Forelimb muscle (tissue), 1 donor: ENCODE measurements at regions not wholly inside any gene's neighbourhood (a gene's known extent, or its start where the extent isn't known, plus 50 kb on each side); places are given as distances from the start of the nearest gene placed in this dataset.

ENCODE experiments used
- DNase-seq: peaks from one replicate; pipeline ENCODE4 v3.0.0-alpha.2; 2013; ENCODE audit warnings: low read depth

DNA sequence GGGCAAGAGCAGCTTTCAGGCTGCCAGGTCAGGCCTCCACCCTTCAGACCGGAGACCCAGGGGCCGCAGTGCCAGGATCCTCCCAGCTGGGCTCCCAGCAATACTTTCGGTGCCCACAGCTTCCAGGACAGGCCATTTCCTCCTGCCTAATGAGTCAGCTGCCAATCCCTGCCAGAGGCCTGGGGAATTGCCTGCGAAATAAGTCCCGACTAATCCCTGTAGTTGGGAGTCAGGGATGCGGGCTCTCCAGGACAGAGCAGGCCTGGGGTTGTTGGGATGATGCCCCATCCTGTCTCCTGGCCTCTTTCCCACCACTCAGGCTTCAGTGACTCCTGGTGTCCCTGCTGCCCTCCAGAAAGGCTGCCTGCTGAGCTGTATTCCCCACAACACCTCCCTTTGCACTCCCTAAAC lies 143.5 kb upstream of the UNC5B start:
- DNase-seq: no peak

- no peak for DNase-seq
Measured at GRCh38 chr10:71069909-71070666, 142.3 kb upstream of the UNC5B start.

DNA sequence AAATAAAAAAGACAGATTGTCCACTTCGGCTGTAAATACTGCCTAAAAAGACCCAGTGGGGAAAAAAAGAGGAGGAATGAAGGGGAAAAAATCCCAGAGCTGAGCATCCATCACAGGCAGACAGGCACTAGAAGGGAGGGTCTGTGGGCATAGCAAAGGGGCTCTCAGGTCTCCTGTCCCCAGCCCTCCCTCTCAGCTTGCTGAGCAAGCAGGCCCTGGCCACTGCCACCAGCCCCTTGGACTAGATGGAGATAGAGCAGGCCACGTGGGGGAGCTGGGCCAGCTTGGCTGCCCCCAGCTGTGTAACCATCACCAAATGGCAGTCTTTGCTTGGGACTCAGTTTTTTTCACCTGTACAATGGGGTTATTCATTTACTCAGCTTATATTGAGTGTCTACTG lies 141.6 kb upstream of the UNC5B start:
- DNase-seq: no peak

DNA sequence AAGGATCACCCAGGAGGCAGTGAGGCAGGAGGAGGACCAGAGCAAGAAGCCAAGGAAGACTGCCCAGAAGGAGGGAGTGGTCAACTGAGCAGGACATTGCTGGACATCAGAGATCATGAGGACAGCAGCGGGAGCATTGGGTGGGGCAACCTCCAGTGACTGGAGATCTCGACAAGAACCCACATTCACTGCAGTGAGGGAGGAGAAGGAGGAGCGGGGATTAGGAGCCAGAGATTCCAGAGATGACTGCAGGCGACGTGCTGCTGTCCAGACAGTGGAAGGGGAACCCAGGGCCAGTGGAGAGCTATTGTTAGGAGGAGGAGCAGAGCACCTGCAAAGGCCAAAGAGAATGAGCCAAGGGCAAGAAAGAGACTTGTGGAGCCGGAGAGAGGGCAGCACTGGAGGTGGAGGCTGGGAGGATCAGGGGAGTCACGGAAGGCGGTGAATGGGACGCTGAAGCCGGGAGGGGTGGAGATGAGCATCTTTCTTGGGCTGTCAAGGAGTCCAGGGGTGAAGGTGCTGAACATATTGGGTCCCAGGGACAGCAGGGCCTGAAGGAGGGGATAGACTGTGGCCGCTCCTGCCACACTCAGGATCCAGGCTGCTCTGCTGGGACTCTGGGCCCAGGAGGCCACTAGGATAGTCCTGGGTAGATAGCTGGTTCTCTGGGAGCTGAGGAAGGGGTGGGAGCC lies 140.1 kb upstream of the UNC5B start:
- DNase-seq: no peak

- DNase-seq: no peak
Measured at GRCh38 chr10:71072823-71073210, 139.6 kb upstream of the UNC5B start.

GRCh38 chr10:71073451-71074175 lies 138.8 kb upstream of the UNC5B start:
- no peak for DNase-seq

- DNase-seq: no peak
Measured at GRCh38 chr10:71074176-71074755, 138.1 kb upstream of the UNC5B start.

DNA sequence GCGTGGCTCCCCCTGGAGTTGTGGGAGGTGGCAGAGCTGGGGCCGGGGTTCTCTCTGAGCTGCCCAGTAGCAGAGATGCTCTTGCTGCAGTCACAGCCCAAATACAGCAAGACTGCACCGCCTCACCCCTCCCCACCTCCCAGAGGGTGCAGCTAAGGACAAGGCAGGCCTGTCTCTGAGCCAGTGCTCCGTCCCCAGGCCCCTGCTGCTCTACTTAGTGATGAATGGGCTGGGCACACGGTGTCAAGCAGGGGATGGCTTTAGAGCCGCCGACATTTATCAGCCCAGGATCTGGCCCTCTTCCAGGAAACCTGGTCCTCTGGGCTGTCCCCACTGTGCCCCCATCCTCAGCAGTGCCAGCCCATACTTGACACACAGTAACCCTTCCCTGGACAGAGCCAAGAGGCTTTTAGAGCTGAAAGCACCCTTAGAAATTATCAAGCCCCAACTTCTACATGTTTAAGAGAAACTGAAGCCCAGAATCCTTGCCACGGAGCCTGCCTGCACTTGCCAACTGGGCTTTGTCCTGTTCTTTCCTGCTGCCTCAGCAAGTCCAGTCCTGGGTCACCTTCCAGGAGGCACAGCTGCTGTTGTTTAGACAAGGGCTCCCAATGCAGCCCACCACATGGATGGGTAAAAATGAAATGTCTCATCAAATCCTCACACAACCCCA lies 137.1 kb upstream of the UNC5B start:
- DNase-seq: no peak

GRCh38 chr10:71075759-71076472 lies 136.5 kb upstream of the UNC5B start:
- no peak for DNase-seq

- no peak for DNase-seq
Measured at GRCh38 chr10:71076473-71077142, 135.8 kb upstream of the UNC5B start.

GRCh38 chr10:71077143-71077581 lies 135.2 kb upstream of the UNC5B start:
- no peak for DNase-seq

DNA sequence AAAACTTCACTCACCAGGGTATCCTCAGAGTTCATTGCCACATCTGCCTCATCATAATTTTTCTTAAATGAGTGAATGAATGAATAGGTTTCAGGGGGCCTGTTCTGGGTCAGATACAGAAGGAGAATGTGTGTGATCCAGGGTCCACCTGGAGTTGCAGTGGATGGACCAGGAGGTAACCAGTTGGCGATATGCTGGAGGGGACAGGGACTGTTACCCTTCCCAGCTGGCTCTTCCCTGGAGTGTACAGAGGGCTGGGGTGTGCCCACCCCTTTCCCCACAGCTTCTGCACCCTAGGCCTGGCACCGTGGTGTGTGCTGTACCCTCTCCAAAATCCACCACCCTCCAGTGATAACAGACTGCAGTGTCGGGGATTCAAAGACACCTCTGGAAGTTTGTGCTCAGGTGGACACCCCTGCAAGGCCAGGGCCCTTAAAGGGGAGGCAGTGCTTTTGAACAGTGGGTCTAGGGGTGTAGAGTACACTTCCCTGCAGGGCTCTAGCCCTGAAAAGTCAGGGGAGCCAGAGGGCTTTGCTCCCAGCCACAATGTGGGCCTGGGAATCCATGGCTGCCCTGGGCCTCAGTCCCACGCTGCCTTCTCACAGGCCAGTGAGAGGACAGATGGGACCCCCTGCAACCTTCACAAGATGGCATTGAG lies 134.4 kb upstream of the UNC5B start:
- no peak for DNase-seq

GRCh38 chr10:71078454-71079145 lies 133.8 kb upstream of the UNC5B start:
- DNase-seq: no peak

GRCh38 chr10:71079761-71080380 lies 132.5 kb upstream of the UNC5B start:
- no peak for DNase-seq

DNA sequence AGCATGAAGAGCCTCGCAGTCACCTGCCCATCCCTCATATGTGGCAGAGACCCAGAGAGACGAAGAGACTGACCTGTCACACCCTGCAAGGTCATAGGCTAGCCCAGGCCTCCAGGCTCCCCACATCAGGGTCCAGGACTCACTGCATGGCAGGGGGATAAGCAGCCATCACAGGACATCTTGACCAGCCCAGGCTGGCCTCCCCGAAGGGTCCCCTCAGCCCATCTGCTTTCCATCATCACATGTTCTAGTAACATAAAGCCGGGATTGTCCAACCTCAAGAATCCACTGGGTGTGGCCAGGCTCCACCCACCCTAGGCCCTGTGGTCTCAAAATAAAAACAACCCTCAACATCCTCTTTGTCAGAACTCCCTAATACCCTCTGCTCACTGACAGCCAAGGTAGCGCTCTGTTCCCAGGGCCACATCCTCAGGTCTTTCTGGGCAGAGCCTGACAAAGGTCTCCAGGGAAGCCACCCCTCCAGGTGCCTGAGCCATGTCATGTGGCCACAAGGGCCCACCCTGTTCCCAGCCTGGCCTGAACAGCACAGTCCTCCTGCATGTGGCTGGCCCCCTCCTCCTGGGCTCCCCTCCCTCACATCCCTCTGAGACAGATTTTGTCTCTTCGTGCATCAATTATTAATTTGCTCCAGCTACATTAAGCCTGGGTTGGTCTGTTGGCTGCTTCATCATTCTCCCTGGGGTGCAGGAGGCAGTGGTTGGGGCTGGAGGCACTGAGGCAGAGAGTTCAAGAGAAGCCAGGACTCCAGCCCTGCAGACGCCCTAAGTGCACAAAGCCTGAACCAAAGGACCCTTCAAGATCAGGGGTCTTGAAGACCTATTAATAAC lies 131.8 kb upstream of the UNC5B start:
- DNase-seq: no peak

GRCh38 chr10:71081229-71081560 lies 131.2 kb upstream of the UNC5B start:
- no peak for DNase-seq

- DNase-seq: no peak
Measured at GRCh38 chr10:71081912-71082311, 130.5 kb upstream of the UNC5B start.
